ENCODE measurements at regions not wholly inside any gene's neighbourhood (a gene's known extent, or its start where the extent isn't known, plus 50 kb on each side); places are given as distances from the start of the nearest gene placed in this dataset.
"Not testable (repeated sequence)": the region's sequence is repeated elsewhere in the genome, so short reads cannot be mapped to it uniquely, and the experiment has no call there.

DNA sequence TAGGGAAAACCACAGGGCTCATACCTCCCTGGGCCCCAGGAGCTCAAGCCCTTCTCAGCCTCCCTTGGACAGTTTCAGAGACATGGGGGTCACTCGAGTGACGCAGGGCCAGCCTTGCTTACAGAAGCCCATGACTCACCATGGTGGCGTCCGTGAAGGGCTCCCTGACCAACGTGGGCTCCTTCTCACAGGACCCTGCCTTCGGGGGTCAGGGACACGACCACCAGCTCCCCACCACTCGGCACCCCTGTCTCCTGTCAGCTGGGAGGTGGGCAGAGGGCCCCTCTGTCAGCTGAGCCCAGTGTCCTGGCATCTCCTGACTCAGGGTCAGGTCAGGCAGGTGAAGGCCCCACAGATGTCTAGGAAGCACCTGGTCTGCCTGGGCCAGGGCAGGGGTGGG is 126.3 kb upstream of the ANO1 start:
- no peak for DNase-seq (ENCODE audit: low read depth)

DNA sequence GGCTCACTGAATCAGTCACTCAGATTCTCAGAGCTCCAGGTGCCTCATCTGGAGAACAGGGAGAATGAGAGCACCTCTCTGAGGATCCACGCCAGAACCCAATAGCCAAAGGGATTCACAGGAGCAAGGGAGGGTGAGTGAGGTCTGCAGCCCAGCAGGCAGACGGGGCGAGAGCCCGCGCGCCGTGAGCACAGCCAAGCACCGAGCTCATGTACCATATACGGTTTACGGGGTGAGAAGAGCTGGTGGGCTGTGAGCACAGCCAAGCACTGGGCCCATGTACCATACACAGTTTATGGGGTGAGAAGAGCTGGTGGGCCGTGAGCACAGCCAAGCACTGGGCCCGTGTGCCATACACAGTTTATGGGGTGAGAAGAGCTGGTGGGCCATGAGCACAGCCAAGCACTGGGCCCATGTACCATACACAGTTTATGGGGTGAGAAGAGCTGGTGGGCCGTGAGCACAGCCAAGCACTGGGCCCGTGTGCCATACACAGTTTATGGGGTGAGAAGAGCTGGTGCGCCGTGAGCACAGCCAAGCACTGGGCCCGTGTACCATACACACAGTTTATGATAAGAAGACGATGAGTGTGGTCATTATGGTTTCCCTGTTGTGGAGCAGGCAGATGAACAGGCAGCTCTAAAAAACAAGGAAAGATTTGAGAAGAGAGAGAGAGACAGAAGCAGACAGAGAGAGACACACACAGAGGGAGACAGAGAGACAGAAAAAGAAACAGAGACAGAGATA is 125.7 kb upstream of the ANO1 start:
- not testable (repeated sequence) for DNase-seq (ENCODE audit: low read depth)

DNA sequence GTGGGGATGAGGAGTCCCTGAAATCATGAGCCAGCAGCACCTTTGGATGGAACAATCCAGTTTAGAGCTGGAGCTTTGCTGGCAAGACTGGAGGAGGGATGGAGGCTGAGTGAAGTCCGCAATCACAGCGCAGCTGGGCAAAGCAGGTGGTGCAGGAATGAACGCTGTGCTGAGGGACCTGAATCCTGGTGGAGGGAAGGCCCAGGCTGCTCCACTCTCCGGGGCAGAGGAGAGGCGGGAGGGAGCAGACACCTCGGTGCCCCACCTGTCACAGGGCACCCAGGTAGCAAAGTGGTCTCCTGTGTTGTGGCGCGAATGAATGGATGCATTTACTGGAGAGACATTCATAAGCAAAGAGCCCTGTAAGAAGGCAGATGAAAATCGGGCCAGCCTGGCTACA is 124.8 kb upstream of the ANO1 start:
- DNase-seq (ENCODE audit: low read depth), result no peak

DNA sequence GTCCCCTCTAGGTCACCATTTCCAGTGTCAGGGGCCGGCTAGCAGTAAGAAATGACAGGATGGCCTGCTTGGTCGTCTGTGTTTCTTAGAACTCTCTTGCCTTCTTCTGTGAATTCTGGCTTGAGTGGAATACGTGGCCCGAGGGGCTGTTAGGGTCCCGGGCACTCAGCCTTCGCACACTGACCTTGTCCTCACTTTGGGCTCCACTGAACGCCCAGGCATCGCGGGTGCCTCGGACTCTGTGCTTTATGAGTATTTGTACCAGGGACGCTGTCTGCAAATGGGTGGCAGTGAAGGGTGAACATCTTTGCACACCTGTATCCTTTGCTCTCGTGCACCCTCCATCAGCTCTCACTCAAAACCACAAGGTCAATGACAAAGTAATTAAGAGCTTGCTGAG is 123.4 kb upstream of the ANO1 start:
- DNase-seq (ENCODE audit: low read depth), result no peak

DNA sequence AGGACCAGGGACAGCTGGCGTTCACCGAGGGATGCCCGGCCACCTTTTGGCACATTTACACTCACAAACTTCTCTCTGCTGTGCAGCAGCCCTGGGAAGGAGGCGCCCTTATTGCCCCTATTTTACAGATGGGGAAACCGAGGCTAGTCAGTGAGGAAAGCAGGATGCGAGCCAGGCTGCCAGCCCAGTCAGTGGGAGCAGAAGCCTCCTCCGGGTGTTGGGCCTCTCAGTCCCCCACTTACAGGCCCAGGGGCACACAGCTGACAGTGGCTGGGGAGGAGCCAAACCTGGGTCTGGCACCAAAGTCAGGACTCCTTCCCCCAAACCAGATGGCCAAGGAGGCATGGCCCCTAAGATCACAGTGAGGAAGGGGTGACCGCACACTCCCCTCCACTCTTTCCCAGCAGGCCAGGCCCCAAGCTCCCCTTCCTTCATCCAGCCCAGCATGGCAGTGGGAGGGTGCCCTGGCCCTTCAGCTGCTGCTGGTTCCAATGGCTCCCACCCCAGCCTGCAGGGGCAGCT is 121.4 kb upstream of the ANO1 start:
- DNase-seq (ENCODE audit: low read depth), result no peak

DNA sequence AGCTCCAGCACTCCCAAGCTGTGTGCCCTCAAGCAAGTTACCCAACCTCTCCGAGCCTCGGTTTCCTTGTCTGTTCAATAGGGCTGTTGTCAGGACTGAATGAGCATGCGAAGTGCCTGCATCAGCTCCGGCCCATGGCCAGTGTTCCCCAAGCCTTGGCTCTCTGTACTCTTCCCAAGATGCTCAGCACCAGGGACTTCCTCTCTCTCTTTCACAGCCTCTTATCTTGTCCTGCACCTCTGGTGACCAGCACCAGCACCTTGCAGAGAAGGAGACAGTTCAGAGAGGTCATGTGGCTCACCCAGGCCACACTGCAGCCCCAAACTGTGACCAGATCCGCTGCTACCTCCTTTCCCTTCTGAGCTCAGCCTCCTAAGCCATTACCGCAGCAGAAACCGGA is 120.3 kb upstream of the ANO1 start:
- DNase-seq (ENCODE audit: low read depth), result no peak

DNA sequence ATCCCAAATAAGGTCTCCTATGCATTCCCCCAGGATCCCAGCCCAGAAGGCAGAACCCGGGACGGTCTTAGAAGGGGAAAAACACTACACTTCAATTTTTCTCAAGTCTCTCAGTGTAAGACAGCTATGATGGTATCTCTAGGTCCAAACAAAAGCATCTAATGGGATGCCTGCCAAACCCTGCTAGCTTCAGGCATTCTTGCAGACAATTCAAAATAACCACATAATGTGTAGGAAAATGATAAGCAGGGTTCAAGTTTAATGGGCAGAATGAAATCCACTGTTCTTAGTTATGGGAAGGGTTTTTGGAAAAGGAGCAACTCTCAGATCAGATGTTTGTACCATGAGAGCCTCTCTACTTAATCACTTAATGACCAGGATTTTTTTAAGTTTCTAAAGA is 119.8 kb upstream of the ANO1 start:
- no peak for DNase-seq (ENCODE audit: low read depth)

DNA sequence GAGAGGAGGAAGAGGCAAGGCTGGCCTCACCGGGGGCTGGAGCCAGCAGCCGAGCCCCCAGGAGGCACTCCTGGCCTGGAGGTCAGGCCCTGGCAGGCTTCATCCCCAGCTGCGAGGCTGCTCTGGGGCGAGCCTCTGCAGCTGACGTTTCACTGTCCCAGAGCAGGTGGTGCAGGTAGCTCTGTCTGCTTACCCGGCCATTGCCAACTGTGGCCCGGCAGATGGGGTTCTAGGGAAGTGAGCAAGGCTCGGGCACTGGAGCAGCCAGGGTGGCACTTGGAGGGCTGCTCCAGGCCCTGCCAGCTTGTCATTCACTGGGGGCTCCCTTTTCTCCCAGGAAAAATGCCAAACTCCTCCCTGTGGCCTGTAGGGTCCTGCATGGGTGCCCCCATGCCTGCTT is 118.7 kb upstream of the ANO1 start:
- no peak for DNase-seq (ENCODE audit: low read depth)

DNA sequence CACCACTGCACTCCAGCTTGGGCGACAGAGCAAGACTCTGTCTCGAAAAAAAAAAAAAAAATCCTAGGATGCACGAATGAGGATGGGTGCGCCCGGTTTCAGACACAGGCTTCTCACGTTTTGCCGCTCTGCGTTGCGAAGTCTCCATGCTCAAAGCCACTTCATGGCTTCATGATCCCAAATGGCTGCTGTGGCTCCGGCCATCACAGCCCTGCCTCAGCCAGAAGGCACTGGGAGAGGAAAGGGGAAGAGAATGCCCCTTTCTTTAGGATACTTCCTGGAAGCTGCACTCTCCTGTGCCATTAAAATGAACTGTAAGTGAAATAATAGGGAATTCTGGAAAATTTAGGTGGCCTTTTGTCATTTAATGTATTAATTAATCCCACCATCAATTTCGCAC is 116.4 kb upstream of the ANO1 start:
- no peak for DNase-seq (ENCODE audit: low read depth)

DNA sequence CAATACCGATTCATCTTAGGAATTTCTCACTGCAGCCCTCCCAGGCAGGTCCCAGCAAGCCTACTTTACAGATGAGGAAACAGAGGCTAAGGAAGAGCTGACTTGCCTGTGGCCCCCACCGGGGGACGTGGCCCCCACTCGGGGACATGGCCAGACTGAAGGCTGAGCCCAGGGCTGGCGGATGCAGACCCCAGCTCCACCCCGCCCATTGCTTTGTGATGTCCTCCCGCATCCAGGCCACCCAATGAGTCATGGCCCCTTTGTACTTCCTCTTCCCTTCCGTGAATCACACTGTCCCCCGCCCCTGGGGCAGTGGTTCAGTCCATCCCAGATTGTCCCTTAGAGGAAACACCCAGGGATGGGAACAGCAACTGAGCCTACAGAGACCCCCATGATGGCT is 116.0 kb upstream of the ANO1 start:
- no peak for DNase-seq (ENCODE audit: low read depth)

DNA sequence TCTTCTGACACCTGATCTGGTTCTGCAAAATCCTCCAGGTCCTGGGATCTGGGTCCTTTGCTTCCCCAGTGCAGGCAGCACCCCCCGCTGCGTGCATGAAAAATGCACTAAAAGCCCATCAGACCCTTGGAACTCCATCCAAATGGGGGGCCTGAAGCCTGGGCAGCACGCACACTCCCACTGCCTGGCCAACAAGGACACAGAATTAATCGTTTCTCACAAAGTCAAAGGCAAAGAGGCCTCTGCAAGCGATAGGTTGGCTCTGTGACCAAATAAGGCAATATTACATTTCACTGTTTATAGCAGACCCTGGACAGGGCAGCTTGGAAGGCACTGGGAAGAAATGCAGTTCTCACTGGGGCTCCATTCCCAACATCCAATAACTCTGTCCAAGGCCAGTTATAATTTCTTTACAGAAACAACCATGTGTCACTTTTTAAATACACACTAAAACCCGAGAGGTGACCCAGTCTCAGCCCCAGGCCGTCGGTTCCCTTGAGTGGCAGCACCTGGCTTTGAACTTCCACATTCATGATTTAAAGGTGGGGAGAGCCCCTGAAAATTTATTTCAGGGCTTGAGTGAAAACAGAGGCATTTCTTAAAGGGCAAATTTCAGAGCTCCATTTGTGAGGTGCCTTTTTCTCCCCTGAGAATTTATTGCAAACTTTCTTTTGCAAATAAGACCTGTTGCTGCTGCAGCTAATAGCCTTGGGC is 114.4 kb upstream of the ANO1 start:
- no peak for DNase-seq (ENCODE audit: low read depth)

DNA sequence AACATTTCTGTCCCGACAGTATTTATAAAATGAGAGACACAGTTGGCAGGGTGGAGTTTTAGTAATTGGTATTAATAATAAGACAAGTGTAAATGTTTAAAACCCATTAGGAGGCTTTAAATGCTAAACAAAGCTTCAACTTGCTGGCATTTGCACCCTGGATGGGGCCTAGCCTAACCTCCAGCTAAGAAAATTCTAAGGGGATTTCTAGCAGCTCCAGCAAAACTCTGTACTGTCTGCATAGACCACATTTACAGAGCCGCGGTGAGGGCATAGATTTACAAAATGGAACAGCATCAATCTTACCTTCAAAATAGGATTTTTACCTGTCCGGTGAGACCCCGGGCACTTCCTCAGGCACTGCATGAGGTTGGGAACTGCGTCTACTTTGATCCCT is 113.9 kb upstream of the ANO1 start:
- DNase-seq (ENCODE audit: low read depth), result no peak

DNA sequence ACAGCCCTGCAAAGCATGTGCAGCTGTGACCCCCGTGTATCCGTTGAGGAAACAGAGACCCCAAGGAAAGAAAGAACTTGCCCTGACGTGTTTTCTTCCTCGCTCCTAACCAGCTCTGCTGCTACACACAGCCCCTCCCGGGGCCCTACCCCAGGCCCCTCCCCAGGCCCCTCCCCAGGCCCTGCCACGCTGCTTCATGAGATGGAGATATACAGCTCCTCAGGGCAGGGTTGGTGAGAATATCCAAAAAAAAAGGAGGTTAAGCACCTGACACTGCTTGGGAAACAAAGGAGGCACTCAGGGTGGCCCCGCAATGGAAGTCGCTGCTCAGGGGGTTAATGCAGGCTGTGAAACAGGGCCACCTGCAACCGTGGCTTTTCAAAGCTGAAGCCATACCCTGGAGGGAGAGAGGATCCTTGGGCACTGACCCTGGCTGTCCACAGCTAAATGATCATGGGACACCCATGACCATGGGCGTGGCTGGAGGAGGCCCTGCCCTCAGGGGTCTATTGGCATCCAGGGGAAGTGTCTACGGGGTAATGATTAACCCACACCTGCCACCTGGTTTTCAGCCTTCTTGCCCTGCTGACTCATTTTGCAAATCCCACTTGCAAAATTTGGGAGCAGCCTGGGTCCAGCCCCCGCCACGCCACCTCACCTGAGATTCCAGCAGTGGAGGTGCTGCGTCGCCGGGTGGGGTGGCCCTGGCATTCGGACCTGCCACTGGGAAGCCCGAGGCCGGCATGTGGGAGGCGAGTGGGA is 112.1 kb upstream of the ANO1 start:
- no peak for DNase-seq (ENCODE audit: low read depth)

DNA sequence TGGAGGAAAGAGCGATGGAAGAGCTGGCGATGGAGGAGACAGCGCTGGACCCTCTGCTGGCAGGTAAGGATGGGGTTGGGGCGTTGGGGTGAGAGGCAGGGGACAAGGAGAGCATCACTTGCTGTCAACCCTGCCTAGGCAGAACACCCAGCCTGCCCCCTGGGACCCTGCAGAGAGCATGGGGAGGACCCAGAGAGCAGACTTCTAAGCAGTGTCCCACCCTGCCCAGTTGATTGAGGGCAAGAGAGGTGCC is 111.6 kb upstream of the ANO1 start:
- no peak for DNase-seq (ENCODE audit: low read depth)

DNA sequence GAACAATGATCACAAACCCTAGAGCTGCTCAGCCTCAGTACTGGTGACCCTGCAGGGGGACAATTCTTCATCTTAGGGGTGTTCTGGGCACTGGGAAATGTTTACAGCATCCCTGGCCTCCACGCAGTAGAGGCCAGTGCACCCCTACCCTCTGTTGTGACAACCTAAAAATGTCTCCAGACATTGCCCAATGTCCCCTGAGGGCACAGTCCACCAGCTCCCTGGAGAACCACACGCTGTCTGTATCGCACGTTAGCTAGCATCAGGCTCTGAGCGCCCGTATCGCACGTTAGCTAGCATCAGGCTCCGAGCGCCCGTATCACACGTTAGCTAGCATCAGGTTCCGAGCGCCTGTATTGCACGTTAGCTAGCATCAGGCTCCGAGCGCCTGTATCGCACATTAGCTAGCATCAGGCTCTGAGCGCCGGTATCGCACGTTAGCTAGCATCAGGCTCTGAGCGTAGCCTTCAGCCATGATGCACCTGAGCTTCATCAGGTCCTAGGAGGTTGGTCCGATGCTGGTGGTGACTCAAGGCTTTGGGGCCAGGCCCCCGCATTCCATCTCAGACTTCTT is 111.1 kb upstream of the ANO1 start:
- DNase-seq (ENCODE audit: low read depth), result no peak

DNA sequence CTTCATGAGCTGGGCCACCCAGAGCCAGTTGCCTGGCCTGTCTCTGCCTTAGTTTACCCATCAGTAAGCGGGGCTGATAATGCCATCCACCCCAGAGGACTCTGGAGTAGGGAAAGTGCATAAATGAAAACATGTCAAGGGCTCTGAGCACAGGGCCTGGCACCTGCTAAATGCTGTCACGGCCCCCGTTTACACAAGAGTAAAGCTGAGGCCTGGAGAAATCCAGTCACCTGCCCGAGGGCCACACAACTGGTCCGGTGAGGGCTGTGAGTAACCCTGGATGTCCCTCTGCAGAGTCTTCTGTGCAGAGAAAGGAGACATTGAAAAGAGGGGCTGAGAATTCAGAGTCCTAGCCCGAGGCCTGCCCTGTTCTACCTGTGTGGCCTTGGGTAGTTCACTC is 110.6 kb upstream of the ANO1 start:
- DNase-seq (ENCODE audit: low read depth), result no peak

DNA sequence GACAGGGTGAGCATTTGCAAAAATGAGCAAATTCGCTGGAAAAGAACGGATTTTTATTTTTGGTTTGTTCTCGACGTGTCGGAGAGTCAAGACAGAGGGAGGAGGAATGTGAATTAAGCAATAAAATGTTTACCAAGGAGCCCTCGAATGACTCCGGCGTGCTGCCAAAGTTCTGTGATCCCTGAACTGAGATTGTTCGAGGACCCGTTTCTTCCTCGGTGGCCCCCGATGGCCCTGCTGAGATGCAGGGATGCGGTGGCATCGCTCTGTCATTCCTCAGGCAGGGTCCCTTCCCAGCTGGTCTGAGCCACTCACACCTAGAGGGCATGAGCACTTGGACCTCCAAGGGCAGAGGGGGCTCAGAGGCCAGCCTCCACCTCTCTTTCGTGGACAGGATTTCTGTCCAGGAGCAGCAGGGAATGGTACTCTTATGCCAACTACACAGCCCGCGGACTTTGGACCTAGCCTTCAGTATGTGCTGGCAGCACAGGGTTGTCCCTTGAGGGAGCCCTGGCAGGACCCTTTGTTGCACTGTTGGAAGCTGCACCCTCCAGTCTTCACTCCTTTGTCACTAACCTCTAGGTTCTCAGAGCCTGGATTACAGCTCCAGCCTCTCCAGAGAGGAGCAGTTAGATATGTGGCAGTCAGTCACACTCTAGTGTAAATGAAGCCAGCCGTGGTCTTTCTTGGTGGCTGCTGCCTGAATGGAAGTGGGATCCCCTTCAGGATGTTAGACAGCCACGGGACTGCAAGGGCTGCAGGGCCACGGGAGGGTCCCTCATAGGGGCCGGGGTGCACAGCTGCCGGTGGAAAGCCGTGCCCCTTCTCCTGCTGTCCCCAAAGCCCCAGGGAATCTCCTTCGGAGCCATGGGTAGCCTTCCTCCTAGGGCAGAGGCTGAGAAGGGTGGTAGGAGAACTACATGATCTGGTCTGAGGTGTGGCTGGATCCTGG is 109.4 kb upstream of the ANO1 start:
- DNase-seq (ENCODE audit: low read depth), result no peak

DNA sequence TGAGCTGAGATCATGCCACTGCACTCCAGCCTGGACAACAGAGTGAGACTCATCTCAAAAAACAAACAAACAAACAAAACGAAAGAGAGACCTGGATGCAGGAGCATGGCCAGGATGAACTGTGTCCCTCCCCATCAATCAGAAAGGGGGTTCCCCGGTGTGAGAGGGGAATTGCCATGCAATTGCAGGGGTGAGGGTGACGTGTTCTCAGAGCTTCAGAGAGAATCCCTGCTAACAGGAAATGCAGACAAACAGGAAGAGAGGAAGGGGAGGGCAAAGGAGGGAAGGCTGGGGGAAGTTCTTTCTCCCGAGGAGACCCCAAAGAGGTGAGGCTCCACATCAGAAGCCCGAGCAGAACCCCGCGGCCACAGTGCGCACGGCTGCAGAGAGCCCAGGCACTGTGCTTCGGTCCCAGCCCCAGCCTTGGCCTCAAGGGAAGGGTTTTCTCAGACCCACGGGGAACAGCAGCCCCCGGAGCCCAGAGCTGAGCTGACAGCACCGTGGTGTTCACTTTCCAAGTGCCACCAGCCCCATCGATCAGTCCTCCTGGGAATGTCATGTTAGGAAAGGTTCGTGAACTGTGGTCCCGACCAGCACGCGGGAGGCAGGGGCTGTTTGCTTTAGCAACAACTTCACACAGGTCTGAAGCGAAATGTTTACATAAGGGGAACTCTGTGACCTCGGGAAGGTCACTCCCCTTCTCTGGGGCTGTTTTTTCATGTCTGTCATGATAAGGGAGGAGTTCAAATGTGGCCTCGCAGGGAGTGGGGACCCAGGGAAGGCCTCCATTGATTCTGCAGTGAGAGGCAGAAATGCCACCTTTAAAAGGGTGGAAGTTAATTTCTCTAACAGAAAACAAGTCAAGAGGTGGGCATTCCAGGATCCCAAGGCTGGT is 108.0 kb upstream of the ANO1 start:
- DNase-seq (ENCODE audit: low read depth), result no peak

DNA sequence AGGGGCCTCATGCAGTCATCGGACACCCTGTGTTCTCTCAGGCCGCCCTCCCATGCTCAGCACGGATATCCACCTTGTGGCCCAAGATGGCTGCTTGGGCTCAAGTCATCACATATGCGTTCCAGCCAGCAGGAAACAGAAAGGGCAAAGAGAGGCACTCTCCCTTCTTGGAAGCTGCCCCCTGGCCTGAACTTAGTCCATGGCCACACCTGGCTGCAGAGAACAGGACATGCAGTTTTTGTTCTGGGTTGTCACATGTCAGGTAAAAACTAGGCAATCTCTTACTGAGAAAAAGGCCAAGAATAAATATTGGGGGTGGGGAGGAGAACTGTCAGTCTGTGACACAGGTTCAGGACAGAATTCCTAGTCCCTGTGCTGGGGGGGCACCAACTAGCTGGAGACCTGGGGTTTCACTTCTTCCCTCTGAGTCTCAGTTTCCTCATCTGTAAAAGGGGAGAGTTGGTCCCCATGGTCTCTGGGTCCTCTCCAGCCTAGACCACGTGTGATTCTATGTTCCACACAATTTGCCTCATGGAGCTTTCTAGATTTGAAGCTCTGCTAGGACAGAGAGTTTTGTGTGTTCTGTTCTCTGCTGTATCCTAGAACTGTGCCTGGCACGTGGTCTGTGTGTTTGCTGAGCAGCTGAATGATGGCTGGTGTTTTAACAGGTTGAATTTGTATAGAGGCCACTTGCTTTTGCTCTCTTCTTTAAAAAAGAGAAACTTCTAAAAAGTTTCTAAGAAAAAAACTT is 107.2 kb upstream of the ANO1 start:
- no peak for DNase-seq (ENCODE audit: low read depth)

DNA sequence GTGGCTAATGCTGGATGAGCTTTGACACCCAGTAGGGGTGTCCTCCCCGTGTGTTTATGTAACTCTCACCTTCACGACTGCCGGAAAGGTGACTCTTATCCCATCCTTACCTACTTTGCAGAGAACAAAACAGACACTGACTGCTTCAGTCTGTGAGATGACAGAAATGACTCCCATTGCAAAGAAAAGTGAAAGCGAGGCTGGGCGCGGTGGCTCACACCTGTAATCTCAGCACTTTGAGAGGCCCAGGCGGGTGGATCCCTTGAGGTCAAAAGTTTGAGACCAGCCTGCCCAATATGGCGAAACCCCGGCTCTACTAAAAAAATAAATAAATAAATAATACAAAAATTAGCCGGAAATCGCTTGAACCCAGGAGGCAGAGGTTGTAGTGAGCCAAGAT is 106.4 kb upstream of the ANO1 start:
- no peak for DNase-seq (ENCODE audit: low read depth)
